AG04449 (cell line): ENCODE measurements at regions not wholly inside any gene's neighbourhood (a gene's known extent, or its start where the extent isn't known, plus 50 kb on each side); places are given as distances from the start of the nearest gene placed in this dataset.

ENCODE experiments used
- CTCF ChIA-PET: fragments of 350-600 bp; formaldehyde crosslinking; extraction: SDS; loops from one replicate; lab custom pipeline; 2021; ENCODE audit warnings: antibody characterized with exemption; lab: Yijun Ruan, JAX
- POLR2A ChIA-PET: fragments of 400-600, 350-600 bp; formaldehyde crosslinking; extraction: SDS; loops from one replicate; lab custom pipeline; 2020; ENCODE audit warnings: antibody characterized with exemption, inconsistent platforms; lab: Yijun Ruan, JAX
- DNase-seq: peaks from one replicate; pipeline ENCODE4 v3.0.0-alpha.2; 2010; ENCODE audit warnings: low read depth, low spot score
- H3K4me3 ChIP-seq: 2 replicates; pipeline ENCODE4 v1.5.1; 2011; ENCODE audit warnings: low read depth, mild to moderate bottlenecking, control low read depth, low read length
- TF ChIP-seq, protein P1 (sequence below): IDR thresholded peaks from one replicate; pipeline ENCODE4 v1.5.1; 2011; ENCODE audit warnings: mild to moderate bottlenecking, moderate library complexity, low read length, control low read depth, inconsistent platforms; ENCODE audit not compliant: insufficient read depth; ENCODE audit errors: missing control alignments

DNA sequence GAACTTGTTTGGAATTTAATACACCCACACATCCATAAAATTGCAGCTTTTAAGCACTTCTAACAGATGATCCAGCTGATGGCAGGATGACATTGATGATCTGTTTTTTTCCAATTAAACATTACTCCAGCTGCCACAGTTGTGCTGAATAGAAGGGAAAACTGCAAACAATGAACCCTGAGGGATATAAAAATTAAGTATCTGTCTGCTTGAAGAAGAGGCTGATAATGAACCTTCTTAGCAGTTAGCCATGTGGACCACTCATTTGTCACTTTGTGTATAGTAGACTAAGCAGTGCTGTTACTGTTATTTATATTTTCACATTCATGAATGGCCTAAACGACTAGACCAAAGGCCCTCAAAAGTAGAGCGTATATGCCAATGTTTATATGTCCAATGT, 1201.0 kb upstream of the LRRTM1 start:
- TF ChIP-seq, protein P1, sequence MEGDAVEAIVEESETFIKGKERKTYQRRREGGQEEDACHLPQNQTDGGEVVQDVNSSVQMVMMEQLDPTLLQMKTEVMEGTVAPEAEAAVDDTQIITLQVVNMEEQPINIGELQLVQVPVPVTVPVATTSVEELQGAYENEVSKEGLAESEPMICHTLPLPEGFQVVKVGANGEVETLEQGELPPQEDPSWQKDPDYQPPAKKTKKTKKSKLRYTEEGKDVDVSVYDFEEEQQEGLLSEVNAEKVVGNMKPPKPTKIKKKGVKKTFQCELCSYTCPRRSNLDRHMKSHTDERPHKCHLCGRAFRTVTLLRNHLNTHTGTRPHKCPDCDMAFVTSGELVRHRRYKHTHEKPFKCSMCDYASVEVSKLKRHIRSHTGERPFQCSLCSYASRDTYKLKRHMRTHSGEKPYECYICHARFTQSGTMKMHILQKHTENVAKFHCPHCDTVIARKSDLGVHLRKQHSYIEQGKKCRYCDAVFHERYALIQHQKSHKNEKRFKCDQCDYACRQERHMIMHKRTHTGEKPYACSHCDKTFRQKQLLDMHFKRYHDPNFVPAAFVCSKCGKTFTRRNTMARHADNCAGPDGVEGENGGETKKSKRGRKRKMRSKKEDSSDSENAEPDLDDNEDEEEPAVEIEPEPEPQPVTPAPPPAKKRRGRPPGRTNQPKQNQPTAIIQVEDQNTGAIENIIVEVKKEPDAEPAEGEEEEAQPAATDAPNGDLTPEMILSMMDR, result no peak
- H3K4me3 ChIP-seq, result no peak overlapping the region
- DNase-seq, result no peak
- ChIA-PET POLR2A (no interaction called here), CTCF (no interaction called here)

DNA sequence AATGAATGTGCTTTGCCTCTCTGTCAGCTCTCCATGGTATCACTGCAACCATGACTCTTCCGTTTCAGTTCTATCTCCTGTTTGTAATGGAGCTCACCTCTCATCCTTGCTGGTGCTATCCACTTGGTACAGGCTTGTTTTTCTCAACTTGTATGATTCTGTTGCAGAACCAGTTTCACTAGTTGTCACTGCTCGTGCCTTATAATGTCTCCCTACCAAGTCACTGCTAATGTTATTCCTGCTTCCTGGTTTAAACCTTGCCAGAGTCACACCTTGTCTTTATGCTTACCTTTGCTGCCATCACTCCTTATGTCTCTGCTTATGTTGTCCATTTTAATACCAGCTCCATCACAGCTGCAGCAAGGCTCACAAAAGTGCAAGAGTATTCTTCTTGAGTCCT, 1191.0 kb upstream of the LRRTM1 start:
- TF ChIP-seq, protein P1, result no peak
- ChIA-PET POLR2A (no interaction called here), CTCF (no interaction called here)
- H3K4me3 ChIP-seq, result no peak overlapping the region
- no peak for DNase-seq

- POLR2A ChIA-PET, result no interaction called here
- no peak overlapping the region for H3K4me3 ChIP-seq
- CTCF ChIA-PET, result no interaction called here
- TF ChIP-seq, protein P1, result no peak
- DNase-seq, result no peak
Measured at GRCh38 chr2:81483254-81483653, 1178.7 kb upstream of the LRRTM1 start.

- no peak for DNase-seq
- H3K4me3 ChIP-seq, result peak overlapping the region; percentile 36
- CTCF ChIA-PET, result no interaction called here
- POLR2A ChIA-PET, result no interaction called here
- TF ChIP-seq, protein P1, result no peak
Measured at GRCh38 chr2:81481994-81482368, 1177.4 kb upstream of the LRRTM1 start.

DNA sequence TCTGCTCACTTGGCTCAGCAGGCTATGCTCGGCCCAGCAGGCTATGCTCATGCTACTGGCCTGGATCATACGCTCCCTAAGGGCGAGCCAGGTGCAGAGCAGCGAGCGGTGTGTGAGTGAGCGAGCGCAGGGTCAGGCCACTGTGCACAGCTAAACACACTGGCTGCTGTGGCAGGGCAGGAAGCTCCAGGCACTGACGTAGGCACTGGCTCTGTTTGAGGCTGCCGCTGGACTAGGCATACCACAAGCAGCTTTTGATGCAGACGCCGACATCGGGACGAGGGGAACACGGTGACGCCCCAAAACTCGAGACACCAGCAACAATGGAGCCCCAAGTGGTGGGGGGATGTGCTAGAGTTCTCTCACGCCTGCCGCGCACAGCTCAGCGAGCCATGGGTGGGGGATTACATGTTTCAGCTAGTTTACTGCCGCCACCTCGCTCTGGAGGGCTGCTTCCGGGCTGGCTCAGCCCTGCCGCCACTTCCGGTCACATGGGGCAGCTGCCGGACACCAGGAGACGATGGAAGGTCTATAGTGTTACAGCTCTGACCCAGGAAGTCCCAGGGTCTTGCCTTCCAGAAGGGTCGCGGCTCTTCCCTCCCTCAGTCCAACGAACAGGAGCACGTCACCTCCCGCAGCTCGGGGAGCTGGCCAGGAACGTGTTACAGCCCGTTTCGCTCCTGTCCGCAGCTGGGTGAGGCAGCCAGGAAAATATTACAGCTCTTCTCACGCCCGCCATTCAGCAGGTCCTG, 1176.9 kb upstream of the LRRTM1 start:
- TF ChIP-seq, protein P1, result no peak
- ChIA-PET CTCF (no interaction called here), POLR2A (no interaction called here)
- no peak for DNase-seq
- peak overlapping the region; percentile 36 for H3K4me3 ChIP-seq

GRCh38 chr2:81467096-81467495, 1162.5 kb upstream of the LRRTM1 start:
- no peak overlapping the region for H3K4me3 ChIP-seq
- ChIA-PET POLR2A (no interaction called here), CTCF (no interaction called here)
- DNase-seq, result no peak
- TF ChIP-seq, protein P1, result no peak
